NCI-H510A treated with DMSO at 0.1 percent for 48 hours (cell line): ENCODE measurements at regions not wholly inside any gene's neighbourhood (a gene's known extent, or its start where the extent isn't known, plus 50 kb on each side); places are given as distances from the start of the nearest gene placed in this dataset.

Experiments used
- DNase-seq: peaks from one replicate; lab custom pipeline; 2025; lab: John Stamatoyannopoulos, UW

DNA sequence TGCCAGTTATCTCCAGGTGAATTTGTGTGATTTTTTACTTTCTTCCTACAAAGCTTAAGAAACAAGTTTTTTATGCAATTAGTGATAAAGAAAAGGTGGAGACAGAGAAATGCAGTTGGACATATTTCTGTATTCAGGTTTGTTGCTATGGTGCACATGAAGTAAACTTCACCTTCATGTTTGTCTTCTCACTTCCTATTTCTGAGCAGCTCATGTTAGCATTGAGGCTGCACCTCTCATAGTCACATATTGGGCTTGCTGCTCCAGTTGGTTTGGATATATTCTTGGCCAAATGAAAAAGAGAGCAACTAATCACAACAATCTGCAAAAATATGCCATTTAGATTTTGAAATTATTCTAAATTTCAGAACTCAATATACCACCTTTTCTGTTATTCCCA, 475.6 kb upstream of the ZWINT start:
- DNase-seq = no peak

DNA sequence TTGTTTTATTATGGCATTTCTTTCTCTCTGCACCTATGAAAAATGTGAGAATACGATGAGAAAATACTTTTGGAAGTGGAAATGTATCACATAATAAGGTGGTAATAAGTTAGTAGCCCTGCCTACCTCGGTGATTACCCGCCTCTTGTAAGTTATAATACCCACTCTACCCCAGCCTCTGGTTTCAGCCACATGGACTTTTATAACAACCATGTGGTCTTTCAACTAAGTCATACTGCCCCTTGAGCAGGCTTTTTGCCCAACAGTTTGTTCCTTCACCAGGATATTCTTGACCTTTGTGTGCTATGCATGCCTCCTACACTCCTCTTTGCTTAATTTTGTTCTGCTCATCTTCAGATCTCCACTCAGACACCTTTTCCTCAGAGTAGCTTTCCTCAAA, 470.6 kb upstream of the ZWINT start:
- DNase-seq = no peak

DNA sequence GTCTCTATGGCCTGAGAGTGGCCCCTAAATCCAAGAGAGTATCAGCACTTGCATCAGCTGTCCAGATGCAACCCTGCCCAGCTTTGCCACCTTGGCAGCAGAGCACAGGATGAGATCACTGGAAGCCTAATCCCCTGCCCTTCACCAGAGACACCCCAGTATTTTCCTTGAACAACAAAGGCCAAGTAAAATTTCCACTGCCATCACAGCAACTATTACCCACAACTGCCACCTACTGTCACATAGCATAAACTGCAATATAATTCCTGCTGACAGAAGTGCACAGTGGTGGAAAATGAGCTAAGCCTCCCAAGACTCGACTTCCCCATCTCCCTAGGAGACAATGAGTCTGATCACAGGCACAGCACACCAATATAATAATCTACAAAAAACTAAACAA, 462.8 kb upstream of the ZWINT start:
- no peak for DNase-seq

DNA sequence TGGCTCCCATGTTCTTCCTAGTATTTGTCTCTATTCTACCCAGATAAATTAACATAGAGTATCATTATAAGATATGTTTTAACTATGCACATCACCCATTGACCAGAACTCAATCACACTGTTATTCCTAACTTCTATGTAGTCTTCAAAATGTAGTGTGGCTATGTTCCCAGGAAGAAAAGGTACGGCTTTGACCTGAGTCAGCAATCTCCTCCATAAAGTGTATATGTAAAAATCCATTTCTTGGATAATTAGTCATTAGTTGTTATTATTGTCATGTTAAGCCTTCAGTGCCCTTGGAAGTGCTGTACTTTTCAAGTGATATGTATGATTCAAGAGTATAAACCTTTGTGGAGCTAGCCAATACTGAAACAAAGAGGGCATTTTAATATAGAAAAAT, 444.0 kb upstream of the ZWINT start:
- no peak for DNase-seq

DNA sequence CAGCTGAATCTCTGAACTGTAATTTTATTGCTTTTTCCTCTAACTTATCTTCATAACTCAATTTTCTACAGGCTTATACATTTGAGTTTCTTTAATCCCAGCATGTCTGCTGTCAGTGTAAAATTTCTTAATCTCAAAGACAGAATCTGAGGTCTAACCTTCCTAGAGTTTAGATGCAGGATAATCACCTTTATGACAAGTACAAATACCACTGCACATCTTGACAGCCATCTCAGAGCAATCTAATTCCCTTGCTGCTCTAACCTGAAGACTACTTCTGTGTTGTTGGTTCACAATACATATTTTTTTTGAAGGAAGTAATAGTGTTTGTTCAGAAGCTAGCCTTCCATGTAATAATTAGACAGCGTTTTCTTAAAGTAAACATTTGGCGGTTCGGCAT, 424.2 kb upstream of the ZWINT start:
- DNase-seq = no peak

DNA sequence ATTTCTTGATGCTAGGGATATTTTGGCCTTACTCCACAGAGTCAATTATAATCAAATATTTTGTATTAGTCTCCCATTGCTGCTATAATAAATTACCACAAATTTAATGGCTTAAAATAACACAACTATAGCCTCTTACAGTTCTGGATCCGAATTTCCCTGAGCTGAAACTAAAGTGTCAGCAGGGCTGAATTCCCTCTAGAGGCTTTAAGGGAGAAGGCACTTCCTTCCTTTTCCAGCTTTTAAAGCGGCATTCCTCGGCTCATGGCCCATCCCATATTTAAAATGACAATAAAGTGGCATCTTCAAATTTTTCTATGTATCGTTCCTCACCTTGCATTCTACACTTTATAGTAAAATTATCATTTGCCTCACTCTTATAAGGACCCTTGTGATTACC, 421.4 kb upstream of the ZWINT start:
- DNase-seq = no peak

DNA sequence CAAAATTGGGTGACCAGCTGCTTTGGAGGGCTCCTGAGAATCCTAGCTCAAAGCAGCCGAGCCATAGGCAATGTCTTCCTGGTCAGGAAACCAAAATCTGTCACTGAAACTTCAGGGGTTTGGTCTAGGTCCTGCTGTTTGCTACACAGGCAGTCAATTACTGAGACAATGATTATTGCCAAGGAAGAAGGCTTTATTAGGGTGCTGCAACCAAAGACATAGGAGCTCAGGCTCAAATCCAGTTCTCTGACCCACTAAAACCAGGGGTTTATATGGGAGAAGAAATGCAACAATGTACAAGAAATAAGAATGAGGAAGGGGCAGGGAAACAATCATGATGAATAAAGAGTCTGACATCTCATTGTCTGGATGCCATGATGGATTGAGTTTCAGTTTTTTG, 410.3 kb upstream of the ZWINT start:
- no peak for DNase-seq

DNA sequence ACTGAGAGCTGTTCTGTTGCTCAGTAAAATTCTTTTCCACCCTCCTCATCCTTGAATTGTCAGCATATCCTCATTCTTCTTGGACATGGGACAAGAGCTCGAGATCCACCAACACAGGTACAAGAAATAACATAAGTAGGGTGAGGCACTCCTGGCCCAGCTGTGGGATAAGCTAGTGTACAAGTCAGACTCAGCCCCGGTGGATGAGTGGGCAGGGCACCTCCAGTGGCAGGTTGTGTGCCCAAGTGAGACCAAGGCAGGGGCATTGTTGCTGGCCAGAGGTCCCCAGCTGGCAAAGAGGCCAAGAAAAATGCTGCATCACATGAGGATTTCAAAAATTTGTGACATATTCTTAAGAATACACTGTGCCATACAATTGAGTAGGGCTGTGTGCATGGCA, 402.0 kb upstream of the ZWINT start:
- DNase-seq = no peak

DNA sequence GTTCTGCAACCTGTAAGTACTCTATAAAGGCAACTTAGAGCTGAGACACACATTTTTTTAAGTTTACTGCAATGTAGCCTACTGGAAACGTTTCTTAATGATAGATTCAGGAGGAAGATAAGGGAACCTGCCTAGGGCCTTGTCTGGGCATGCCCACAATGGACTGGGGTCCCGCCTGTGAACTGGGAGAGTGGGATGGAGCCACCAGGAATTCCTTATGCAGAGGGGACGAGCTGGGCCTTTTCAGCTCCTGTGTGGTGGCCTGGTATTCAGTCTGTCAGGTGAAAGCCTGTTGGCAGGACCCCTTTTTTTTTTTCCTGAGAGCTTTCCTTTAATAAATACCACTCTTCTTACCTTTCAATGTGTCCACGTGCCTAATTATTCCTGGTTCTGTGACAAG, 384.4 kb upstream of the ZWINT start:
- DNase-seq = no peak

DNA sequence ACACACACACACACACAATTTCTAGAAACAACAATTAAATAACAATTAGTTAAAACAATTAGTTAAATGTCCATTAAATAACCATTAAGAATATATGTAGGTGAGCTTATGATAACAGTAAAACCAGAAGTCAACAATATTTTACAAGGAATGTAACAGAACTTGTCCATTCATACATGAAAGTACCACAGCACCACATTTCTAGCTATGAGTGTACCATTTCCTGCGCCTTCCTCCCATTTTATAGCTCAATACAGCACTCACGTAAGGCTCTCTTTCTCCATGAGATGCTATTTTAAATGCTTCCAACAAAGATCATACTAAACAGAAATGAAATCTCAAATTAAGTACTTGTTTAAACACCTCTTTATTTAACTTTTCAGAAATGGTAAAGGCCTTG, 367.3 kb upstream of the ZWINT start:
- DNase-seq = no peak

DNA sequence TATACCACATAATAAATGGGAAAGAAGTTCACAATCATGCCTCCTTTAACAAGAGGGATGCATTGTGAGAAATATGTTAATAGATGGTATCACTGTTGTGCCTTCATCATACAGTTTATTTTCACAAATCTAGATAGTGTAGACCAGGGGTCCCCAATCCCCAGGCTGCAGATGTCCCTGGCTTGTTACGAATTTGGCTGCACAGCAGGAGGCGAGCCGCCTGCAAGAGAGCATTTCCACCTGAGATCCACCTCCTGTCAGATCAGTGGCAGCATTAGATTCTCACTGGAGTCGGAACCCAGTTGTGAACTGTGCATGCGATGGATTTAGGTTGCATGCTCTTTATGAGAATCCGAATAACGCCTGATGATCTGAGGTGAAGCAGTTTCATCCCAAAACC, 361.9 kb upstream of the ZWINT start:
- DNase-seq = no peak

DNA sequence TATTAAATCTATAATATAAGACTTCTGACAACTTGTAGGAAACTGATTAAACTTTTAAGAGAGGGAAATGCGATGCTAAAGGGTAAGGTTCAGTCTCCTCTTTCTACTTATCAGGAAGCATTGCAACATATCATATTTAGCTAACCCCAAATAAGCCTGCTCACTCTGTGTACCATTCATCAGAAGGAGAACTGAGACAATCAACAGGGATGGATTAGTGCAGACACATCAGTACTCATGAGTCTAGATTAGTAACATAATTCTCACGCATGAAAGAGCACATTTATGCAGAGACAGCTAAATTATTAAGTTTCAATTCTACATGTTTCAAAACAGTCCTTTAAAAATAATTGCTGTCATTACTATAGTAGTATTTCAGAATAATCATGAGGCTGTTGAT, 354.2 kb upstream of the ZWINT start:
- DNase-seq = no peak

DNA sequence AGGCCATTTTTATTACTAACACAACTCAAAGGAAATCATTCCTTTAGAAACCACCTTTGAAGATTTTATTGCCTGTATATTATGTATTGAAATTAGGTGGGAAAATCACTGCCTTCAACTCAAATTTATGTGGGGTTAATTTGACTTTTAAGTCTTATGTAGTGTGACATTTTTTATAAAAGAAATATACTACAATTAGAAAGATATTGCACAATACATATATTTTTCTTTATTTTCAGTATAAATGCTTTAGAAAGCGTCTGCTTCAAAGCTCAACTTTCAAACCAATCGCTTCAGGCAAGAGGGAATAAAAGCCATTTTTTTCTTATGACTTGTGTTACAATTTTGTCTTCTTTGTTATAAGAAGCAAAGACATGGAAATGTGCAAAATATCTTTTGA, 337.4 kb upstream of the ZWINT start:
- DNase-seq = no peak

DNA sequence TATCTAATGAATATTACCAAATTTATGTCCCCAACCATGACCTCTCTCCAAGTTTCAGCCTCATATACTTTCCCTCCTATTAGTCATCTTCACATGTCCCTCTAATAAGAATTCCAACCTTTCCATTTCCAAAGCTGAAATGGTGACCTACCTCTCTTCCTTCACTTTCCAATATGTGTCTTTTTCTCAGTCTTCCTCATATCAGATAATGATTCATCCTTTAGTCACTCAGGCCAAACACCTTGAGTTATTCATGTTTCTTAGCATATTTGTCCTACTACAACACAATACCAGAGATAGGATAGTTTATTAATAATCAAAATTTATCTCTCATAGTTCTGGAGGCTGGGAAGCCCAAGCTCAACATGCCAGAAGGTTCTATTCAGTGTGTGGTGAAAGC, 318.5 kb upstream of the ZWINT start:
- no peak for DNase-seq

DNA sequence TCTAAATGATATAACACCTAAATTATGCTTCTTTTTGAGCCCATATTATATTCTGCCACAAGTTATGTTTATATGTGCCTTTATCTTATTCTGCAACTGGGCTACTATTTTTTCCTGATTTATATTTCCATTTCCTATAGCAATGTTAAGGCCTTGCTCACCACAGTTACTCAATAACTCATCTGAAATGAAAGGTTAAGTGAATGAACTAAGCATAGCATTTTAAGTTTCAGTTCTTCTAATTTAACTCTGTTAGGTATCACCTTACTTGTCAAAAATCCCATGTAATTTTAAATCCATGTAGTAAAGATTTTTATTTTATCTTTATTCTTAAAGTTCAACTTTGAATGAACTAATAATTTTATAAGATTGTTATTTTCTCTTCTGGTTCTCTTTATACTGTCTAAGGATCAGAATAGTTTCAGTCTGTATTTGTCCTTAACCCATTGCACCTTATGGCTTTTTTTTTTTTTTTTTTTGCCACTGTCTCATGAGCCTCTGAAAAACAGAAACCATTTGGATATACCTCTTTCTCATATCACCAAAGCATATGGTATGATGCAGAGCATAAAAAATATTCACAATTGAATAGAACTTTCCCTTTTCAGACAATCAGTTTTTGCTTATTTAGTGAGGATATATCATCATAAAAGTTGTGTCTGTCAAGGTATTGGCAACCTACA, 301.8 kb upstream of the ZWINT start:
- no peak for DNase-seq

DNA sequence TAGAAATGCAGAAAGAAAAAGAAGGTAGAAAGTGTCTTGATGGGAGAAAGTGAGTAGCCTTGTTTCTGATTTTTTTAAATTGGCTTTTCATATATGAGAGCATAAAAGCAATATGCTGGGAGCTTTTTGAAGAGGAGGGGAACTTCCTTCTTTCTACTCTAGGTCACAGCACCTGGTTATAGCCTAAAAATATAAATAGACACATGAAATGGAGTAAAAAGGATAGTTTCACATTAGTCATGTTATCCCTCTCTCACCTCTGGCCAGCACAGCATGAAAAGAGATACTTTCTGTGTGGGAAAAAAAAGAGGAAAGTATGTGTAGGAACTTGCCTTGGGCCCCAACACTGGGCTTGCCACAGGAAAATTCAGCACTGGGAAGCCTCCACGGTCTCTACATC, 292.2 kb upstream of the ZWINT start:
- no peak for DNase-seq

DNA sequence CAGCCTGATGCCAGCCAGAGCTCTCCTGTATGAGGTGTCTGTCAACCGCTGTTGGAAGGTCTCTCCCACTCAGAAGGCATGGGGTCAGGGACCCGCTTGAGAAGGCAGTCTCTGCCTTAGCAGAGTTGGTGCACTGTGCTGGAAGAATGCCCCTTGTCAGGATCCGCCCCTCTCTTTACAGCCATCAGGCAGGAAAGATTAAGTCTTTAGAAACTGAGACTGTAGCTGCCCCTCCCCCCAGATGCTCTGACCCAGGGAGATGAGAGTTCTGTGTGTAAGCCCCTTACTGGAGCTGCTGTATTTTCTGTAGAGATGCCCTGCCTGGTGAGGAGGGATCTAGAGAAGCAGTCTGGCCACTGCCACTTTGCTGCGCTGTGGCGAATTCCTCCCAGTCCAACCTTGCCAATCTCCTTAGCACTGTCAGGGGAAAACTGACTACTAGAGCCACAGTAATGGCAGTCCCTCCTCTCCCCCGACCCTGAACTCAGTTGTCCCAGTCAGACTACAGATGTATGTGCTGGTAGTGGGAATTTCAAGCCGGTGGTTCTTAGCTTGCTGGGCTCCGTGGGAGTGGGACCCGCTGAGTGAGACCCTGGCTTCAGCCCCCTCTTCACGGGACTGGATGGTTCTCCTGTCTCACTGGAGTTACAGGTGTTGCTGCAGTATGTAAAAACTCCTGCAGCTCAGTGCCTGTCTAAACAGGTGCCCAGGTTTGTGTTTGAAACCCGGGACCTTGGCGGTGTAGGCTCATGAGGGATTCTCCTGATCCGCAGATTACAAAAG, 285.5 kb upstream of the ZWINT start:
- DNase-seq = no peak

DNA sequence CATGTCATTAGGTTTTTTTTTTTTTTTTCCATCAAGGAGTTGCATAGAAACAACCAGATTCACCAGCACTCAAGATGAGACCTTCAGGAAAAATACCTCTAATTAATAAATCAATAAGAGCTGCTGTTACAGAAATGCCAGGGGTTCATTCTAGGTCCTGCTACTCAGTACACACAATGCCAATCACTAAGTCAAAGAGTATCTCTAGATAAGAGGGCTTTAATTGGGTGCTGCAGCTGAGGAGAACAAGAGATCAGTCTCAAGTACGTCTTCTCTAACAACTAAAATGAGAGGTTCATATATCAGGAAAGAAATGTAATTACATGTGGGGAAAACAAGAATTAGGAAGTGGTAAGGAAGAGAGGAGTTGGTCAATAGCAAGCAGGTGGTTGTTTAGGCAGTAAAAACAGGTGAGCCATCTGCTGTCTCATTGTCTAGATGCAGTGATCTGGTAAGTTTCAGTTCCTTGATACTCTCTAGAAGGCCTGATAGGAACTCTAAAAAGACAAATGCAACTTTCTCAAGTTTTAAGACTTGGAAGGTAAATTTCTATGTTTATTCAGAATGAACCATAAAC, 272.9 kb upstream of the ZWINT start:
- DNase-seq = peak; percentile 65

DNA sequence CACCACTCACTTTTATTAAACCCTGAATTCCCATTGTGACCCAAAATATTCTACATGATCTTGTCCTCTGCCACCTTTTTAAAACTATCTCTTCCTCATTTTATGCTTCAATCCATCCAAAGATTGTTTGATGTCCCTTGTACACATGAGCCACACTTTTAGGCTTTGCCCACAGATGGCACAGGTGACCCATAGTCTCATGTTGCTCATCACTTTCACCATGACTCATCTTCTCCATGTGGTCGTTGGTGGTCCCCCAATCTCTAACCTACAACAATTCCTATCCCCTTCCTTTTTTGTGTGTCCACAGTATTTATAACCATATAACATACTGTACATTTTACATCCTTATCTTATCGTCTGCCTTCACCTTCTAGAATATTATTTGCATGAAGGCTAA, 271.5 kb upstream of the ZWINT start:
- DNase-seq = no peak

DNA sequence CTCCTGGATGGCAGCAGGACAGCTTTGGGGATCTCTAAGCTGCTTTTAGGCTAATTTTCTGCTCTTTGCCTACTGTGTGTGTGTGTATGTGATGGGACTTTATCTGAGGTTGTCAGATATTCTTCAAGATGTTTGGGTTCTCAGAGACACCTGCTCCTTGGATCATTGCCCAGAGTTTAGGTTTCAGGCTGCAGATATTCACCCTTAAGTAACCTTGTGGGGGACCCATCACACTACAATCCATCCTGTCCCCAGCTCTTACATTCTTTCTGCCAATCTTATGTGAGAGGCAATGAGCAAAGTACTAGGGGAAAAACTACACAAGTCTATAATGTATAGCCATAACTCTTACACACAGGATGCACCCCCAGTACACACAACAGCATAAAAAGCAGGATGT, 263.0 kb upstream of the ZWINT start:
- DNase-seq = no peak

DNA sequence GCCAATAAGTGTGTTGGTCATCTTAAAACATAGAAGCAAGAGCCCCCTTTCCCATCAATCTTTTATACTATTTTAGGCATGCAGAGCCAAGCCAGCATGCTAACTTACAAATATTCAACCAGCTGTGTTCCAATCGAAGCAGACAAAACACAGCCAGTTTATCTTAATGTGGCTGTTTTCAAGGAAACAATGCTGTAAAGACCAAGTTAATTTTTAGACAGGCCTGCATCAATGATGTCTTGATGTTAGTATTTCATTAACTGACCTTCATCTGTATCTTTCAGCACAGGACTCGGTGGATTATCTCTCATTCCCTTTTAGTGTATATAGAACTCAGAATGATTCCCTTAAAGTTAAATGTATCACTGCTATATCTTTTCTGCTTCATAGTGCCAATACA, 262.0 kb upstream of the ZWINT start:
- DNase-seq = no peak

DNA sequence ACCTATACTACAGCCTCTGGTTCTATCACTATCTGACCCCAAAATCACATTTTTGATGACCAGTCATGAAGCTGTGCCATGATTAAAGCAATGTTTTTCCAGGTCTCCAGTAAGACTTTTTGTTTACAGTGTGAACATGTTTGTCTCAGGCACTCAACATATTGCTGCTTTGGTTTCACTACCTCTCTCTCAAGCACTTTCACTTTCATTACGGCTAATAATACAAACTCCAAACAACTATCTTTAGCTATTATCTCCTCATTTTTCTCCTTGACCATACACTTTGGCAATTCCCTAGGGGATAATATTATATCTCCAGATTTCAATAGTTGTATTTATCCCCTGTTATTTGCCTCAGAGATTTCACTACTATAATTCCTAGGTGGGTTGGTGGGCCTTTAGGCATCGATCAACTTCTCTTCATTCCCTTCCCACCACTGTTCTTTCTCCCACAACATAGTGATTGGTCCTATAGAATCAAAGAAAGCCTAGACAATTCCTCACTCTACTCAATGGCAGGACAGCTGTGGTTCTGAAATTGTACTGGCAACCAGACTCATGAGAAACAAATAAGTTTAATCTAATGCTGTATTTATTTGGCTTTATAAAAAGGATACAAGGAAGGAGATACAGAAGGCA, 261.4 kb upstream of the ZWINT start:
- DNase-seq = peak; percentile 33

DNA sequence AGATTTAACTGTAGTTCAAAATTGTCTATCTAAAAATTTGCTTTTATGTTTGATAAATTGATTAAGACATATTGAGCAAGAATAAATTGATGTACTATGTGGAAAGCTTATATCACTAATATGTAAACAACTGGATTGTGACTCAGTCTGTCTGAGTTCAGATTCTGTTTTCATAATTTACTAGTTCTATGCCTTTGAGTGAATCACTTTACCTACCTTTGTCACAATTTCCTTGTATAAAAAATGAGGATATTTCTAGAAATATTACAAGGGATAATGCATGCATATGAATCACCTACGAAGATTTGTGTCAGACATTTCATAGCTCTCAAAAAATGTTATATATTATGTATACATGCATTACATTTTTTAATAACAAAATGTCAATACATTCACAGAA, 245.1 kb upstream of the ZWINT start:
- no peak for DNase-seq
